ENCODE measurements at regions not wholly inside any gene's neighbourhood (a gene's known extent, or its start where the extent isn't known, plus 50 kb on each side); places are given as distances from the start of the nearest gene placed in this dataset.

- H3K27ac ChIP-seq, result no peak overlapping the region
- WGBS, 5 donors, result 64 to 84% (median 79%) methylated on average over 6 of the region's 6 CpGs
- no peaks in the 10 kb centered on the region for H3K9me3 ChIP-seq
- no peaks in the 10 kb centered on the region for H3K27me3 ChIP-seq
- peaks cover 22 to 33% (median 29%) of the 10 kb centered on the region in 4 donors for H3K4me1 ChIP-seq
- no peaks in the 10 kb centered on the region for H3K36me3 ChIP-seq
- no peak for DNase-seq
- TF ChIP-seq POLR2AphosphoS5 (IDR thresholded peaks at IDR 0.05) (no peak), CTCF (IDR thresholded peaks at IDR 0.05) (no peak), POLR2A (IDR thresholded peaks at IDR 0.05) (no peak), EP300 (IDR thresholded peaks at IDR 0.05) (no peak)
- no peak overlapping the region for H3K4me3 ChIP-seq
- intact Hi-C loops (cut with DNase I; ENCODE audit: low total_unique reads), result loop anchor here (10.0 kb wide), 1 partner anchor 71 kb away; no protein-coding TSS in a partner anchor
Observed at GRCh38 chr3:57004229-57004628, 56.2 kb upstream of the SPATA12 start.

GRCh38 chr3:57003676-57004075 lies 56.8 kb upstream of the SPATA12 start:
- no peaks in the 10 kb centered on the region for H3K36me3 ChIP-seq
- no peaks in the 10 kb centered on the region for H3K9me3 ChIP-seq
- DNase-seq, result no peak
- H3K27ac ChIP-seq, result no peak overlapping the region
- 81 to 96% (median 95%) methylated on average over 2 of the region's 2 CpGs for WGBS, 5 donors
- H3K4me1 ChIP-seq, result peaks cover 22 to 30% (median 26%) of the 10 kb centered on the region in 4 donors
- no peak overlapping the region for H3K4me3 ChIP-seq
- TF ChIP-seq CTCF (IDR thresholded peaks at IDR 0.05) (no peak), POLR2A (IDR thresholded peaks at IDR 0.05) (no peak), POLR2AphosphoS5 (IDR thresholded peaks at IDR 0.05) (no peak), EP300 (IDR thresholded peaks at IDR 0.05) (no peak)
- intact Hi-C loops (cut with DNase I; ENCODE audit: low total_unique reads), result loop anchor here (10.0 kb wide), 1 partner anchor 71 kb away; no protein-coding TSS in a partner anchor
- no peaks in the 10 kb centered on the region for H3K27me3 ChIP-seq

GRCh38 chr3:57001356-57001755 lies 59.1 kb upstream of the SPATA12 start:
- Histone ChIP-seq H3K9me3 (no peaks in the 10 kb centered on the region), H3K36me3 (no peaks in the 10 kb centered on the region), H3K27me3 (no peaks in the 10 kb centered on the region), H3K4me3 (no peak overlapping the region), H3K27ac (no peak overlapping the region), H3K4me1 (peaks cover 0 to 23% (median 12%) of the 10 kb centered on the region in 4 donors)
- 82 to 95% (median 87%) methylated on average over 5 of the region's 5 CpGs for WGBS, 5 donors
- TF ChIP-seq POLR2A (IDR thresholded peaks at IDR 0.05), result no peak
- no peak for TF ChIP-seq EP300 (IDR thresholded peaks at IDR 0.05)
- TF ChIP-seq CTCF (IDR thresholded peaks at IDR 0.05), result no peak
- TF ChIP-seq POLR2AphosphoS5 (IDR thresholded peaks at IDR 0.05), result no peak
- intact Hi-C loops (cut with DNase I; ENCODE audit: low total_unique reads), result loop anchor here (10.0 kb wide), 1 partner anchor 73 kb away; no protein-coding TSS in a partner anchor
- no peak for DNase-seq

- H3K9me3 ChIP-seq, result no peaks in the 10 kb centered on the region
- DNase-seq, result no peak
- H3K27ac ChIP-seq, result no peak overlapping the region
- no peaks in the 10 kb centered on the region for H3K27me3 ChIP-seq
- H3K4me3 ChIP-seq, result no peak overlapping the region
- H3K4me1 ChIP-seq, result peaks cover 0 to 18% (median 9%) of the 10 kb centered on the region in 4 donors
- intact Hi-C loops (cut with DNase I; ENCODE audit: low total_unique reads), result loop anchor here (10.0 kb wide), 1 partner anchor 75 kb away; no protein-coding TSS in a partner anchor
- H3K36me3 ChIP-seq, result no peaks in the 10 kb centered on the region
- TF ChIP-seq CTCF (IDR thresholded peaks at IDR 0.05) (no peak), POLR2A (IDR thresholded peaks at IDR 0.05) (no peak), EP300 (IDR thresholded peaks at IDR 0.05) (no peak), POLR2AphosphoS5 (IDR thresholded peaks at IDR 0.05) (no peak)
- 90 to 96% (median 91%) methylated on average over 4 of the region's 4 CpGs for WGBS, 5 donors
Observed at GRCh38 chr3:57000012-57000411, 60.5 kb upstream of the SPATA12 start.

Measured in stomach (tissue), 8 donors.